ENCODE measurements at regions not wholly inside any gene's neighbourhood (a gene's known extent, or its start where the extent isn't known, plus 50 kb on each side); places are given as distances from the start of the nearest gene placed in this dataset.
"Not testable (repeated sequence)": the region's sequence is repeated elsewhere in the genome, so short reads cannot be mapped to it uniquely, and the experiment has no call there.

GRCh38 chr20:6295867-6296256 is 173.0 kb upstream of the FERMT1 start:
- no peaks in the 10 kb centered on the region for H3K4me1 Mint-ChIP-seq (ENCODE audit: unreplicated experiment)
- H3K9me3 Mint-ChIP-seq (ENCODE audit: unreplicated experiment), result peaks cover 5% of the 10 kb centered on the region
- no peak for DNase-seq (ENCODE audit: extremely low spot score, unreplicated experiment)
- no peaks in the 10 kb centered on the region for H3K36me3 Mint-ChIP-seq (ENCODE audit: unreplicated experiment)
- no peak overlapping the region for H3K27ac Mint-ChIP-seq (ENCODE audit: unreplicated experiment)
- no peaks in the 10 kb centered on the region for H3K27me3 Mint-ChIP-seq (ENCODE audit: unreplicated experiment)
- no peak overlapping the region for H3K4me3 Mint-ChIP-seq (ENCODE audit: unreplicated experiment)
- no peak for TF ChIP-seq CTCF (IDR thresholded peaks at IDR 0.05)

- no peak for DNase-seq (ENCODE audit: extremely low spot score, unreplicated experiment)
- TF ChIP-seq CTCF (IDR thresholded peaks at IDR 0.05), result no peak
- Mint-ChIP-seq H3K9me3 (ENCODE audit: unreplicated experiment) (peaks cover 10% of the 10 kb centered on the region), H3K36me3 (ENCODE audit: unreplicated experiment) (no peaks in the 10 kb centered on the region), H3K27me3 (ENCODE audit: unreplicated experiment) (no peaks in the 10 kb centered on the region), H3K27ac (ENCODE audit: unreplicated experiment) (no peak overlapping the region), H3K4me1 (ENCODE audit: unreplicated experiment) (no peaks in the 10 kb centered on the region), H3K4me3 (ENCODE audit: unreplicated experiment) (no peak overlapping the region)
Observed at GRCh38 chr20:6295127-6295866, 172.5 kb upstream of the FERMT1 start.

GRCh38 chr20:6287471-6287870 is 164.6 kb upstream of the FERMT1 start:
- H3K27me3 Mint-ChIP-seq (ENCODE audit: unreplicated experiment), result no peaks in the 10 kb centered on the region
- H3K4me3 Mint-ChIP-seq (ENCODE audit: unreplicated experiment), result no peak overlapping the region
- no peak overlapping the region for H3K27ac Mint-ChIP-seq (ENCODE audit: unreplicated experiment)
- no peaks in the 10 kb centered on the region for H3K4me1 Mint-ChIP-seq (ENCODE audit: unreplicated experiment)
- H3K36me3 Mint-ChIP-seq (ENCODE audit: unreplicated experiment), result no peaks in the 10 kb centered on the region
- peaks cover 42% of the 10 kb centered on the region for H3K9me3 Mint-ChIP-seq (ENCODE audit: unreplicated experiment)
- no peak for TF ChIP-seq CTCF (IDR thresholded peaks at IDR 0.05)
- no peak for DNase-seq (ENCODE audit: extremely low spot score, unreplicated experiment)

GRCh38 chr20:6282642-6283041 is 159.8 kb upstream of the FERMT1 start:
- Mint-ChIP-seq H3K27ac (ENCODE audit: unreplicated experiment) (no peak overlapping the region), H3K27me3 (ENCODE audit: unreplicated experiment) (no peaks in the 10 kb centered on the region), H3K9me3 (ENCODE audit: unreplicated experiment) (peaks cover 19% of the 10 kb centered on the region), H3K36me3 (ENCODE audit: unreplicated experiment) (no peaks in the 10 kb centered on the region), H3K4me3 (ENCODE audit: unreplicated experiment) (no peak overlapping the region), H3K4me1 (ENCODE audit: unreplicated experiment) (peaks cover 2% of the 10 kb centered on the region)
- no peak for TF ChIP-seq CTCF (IDR thresholded peaks at IDR 0.05)
- no peak for DNase-seq (ENCODE audit: extremely low spot score, unreplicated experiment)

GRCh38 chr20:6277661-6278240 is 154.9 kb upstream of the FERMT1 start:
- TF ChIP-seq CTCF (IDR thresholded peaks at IDR 0.05), result no peak
- Mint-ChIP-seq H3K36me3 (ENCODE audit: unreplicated experiment) (no peaks in the 10 kb centered on the region), H3K27me3 (ENCODE audit: unreplicated experiment) (no peaks in the 10 kb centered on the region), H3K4me1 (ENCODE audit: unreplicated experiment) (peaks cover 4% of the 10 kb centered on the region), H3K27ac (ENCODE audit: unreplicated experiment) (no peak overlapping the region), H3K4me3 (ENCODE audit: unreplicated experiment) (no peak overlapping the region), H3K9me3 (ENCODE audit: unreplicated experiment) (peaks cover 6% of the 10 kb centered on the region)
- no peak for DNase-seq (ENCODE audit: extremely low spot score, unreplicated experiment)

- H3K4me1 Mint-ChIP-seq (ENCODE audit: unreplicated experiment); H3K27ac Mint-ChIP-seq (ENCODE audit: unreplicated experiment); H3K9me3 Mint-ChIP-seq (ENCODE audit: unreplicated experiment): not testable (repeated sequence)
Observed at GRCh38 chr20:6270404-6270803, 147.6 kb upstream of the FERMT1 start.

More at GRCh38 chr20:6270404-6270803, 147.6 kb upstream of the FERMT1 start:
- H3K4me3 Mint-ChIP-seq (ENCODE audit: unreplicated experiment); H3K36me3 Mint-ChIP-seq (ENCODE audit: unreplicated experiment); DNase-seq (ENCODE audit: extremely low spot score, unreplicated experiment): not testable (repeated sequence)
- H3K27me3 Mint-ChIP-seq (ENCODE audit: unreplicated experiment), result peaks cover 17% of the 10 kb centered on the region
